ENCODE measurements at regions not wholly inside any gene's neighbourhood (a gene's known extent, or its start where the extent isn't known, plus 50 kb on each side); places are given as distances from the start of the nearest gene placed in this dataset.

GRCh38 chr18:76233406-76233805 is 261.6 kb downstream of the ZNF516 start:
- Histone ChIP-seq H3K9me3 (no peaks in the 10 kb centered on the region), H3K27me3 (ENCODE audit: low read depth) (no peaks in the 10 kb centered on the region), H3K4me1 (no peaks in the 10 kb centered on the region), H3K4me3 (no peak overlapping the region), H3K36me3 (replicated peaks) (no peaks in the 10 kb centered on the region)
- DNase-seq (ENCODE audit: low spot score in 2 of 2), result no peak
- in situ Hi-C loops (cut with MboI; ENCODE audit: low sequenced_read_pairs), result no loop called here

DNA sequence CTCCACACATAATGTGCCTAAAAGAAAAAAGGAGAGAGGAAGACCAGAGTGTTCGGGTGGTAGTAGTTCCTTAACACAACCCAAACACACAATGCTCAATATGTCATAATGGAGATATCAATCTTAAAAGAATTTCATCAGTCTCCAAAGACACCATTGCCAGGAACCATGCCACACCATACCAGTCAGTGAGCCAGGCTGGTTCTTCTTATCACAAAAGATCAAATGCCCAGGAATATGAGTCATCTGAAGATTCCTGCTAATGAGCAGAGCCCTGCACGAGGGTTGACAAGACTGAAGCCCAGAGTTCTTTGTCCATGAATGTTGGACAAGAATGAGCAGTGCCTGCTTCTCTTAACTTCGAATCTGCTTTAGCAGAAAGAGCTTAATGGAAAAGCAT is 262.3 kb downstream of the ZNF516 start:
- in situ Hi-C loops (cut with MboI; ENCODE audit: low sequenced_read_pairs), result no loop called here
- H3K27me3 ChIP-seq (ENCODE audit: low read depth), result no peaks in the 10 kb centered on the region
- H3K9me3 ChIP-seq, result no peaks in the 10 kb centered on the region
- DNase-seq (ENCODE audit: low spot score in 2 of 2), result no peak
- H3K4me3 ChIP-seq, result no peak overlapping the region
- H3K36me3 ChIP-seq (replicated peaks), result no peaks in the 10 kb centered on the region
- no peaks in the 10 kb centered on the region for H3K4me1 ChIP-seq

GRCh38 chr18:76232010-76232409 is 263.0 kb downstream of the ZNF516 start:
- Histone ChIP-seq H3K27me3 (ENCODE audit: low read depth) (no peaks in the 10 kb centered on the region), H3K4me3 (no peak overlapping the region), H3K4me1 (no peaks in the 10 kb centered on the region), H3K9me3 (no peaks in the 10 kb centered on the region), H3K36me3 (replicated peaks) (no peaks in the 10 kb centered on the region)
- no peak for DNase-seq (ENCODE audit: low spot score in 2 of 2)
- in situ Hi-C loops (cut with MboI; ENCODE audit: low sequenced_read_pairs), result no loop called here

DNA sequence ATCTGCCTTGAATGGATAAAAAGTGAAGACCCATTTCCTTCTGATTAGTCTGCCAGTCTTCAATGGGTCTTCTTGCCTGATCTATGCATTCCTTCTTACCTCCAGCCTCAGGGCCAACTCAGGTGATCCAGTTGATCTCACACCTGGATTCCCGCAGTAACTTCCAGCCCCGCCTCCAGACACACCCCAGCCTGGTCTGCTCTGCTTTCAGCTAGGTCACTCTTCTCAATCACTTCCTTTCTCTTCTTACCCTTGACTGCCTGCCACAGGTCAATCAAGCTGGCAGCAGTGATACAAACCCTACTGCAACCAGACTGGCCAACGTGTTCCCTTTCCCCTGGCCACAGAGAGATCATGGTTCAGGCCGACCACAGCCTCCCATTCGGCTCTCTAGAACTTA is 263.6 kb downstream of the ZNF516 start:
- no peak for DNase-seq (ENCODE audit: low spot score in 2 of 2)
- Histone ChIP-seq H3K4me1 (no peaks in the 10 kb centered on the region), H3K9me3 (no peaks in the 10 kb centered on the region), H3K4me3 (no peak overlapping the region), H3K27me3 (ENCODE audit: low read depth) (no peaks in the 10 kb centered on the region), H3K36me3 (replicated peaks) (no peaks in the 10 kb centered on the region)
- in situ Hi-C loops (cut with MboI; ENCODE audit: low sequenced_read_pairs), result no loop called here

GRCh38 chr18:76230791-76231190 is 264.3 kb downstream of the ZNF516 start:
- H3K4me3 ChIP-seq, result no peak overlapping the region
- no peaks in the 10 kb centered on the region for H3K4me1 ChIP-seq
- no peaks in the 10 kb centered on the region for H3K9me3 ChIP-seq
- in situ Hi-C loops (cut with MboI; ENCODE audit: low sequenced_read_pairs), result no loop called here
- no peak for DNase-seq (ENCODE audit: low spot score in 2 of 2)
- H3K36me3 ChIP-seq (replicated peaks), result no peaks in the 10 kb centered on the region
- H3K27me3 ChIP-seq (ENCODE audit: low read depth), result no peaks in the 10 kb centered on the region

GRCh38 chr18:76228716-76229115 is 266.3 kb downstream of the ZNF516 start:
- Histone ChIP-seq H3K4me1 (no peaks in the 10 kb centered on the region), H3K9me3 (no peaks in the 10 kb centered on the region), H3K27me3 (ENCODE audit: low read depth) (no peaks in the 10 kb centered on the region), H3K4me3 (no peak overlapping the region), H3K36me3 (replicated peaks) (no peaks in the 10 kb centered on the region)
- no peak for DNase-seq (ENCODE audit: low spot score in 2 of 2)
- in situ Hi-C loops (cut with MboI; ENCODE audit: low sequenced_read_pairs), result no loop called here

DNA sequence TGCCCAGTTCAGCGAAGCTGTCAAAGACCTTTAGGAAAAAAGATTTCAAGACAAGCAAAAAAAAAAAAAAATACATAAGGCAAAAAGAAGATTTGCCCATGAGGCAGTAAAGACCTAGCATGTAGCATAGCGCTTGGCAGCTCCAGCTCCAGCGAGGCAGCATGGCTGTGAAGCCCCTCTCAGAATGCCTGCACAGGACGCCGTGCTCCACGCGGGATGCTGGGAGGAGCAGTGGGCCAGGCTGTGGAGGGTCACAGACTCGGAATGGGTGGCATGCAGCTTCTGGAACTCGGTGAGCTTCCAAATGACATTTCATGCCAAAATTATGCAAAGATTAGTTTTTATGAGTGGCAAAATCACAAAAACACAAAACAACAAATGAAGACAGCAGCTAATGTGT is 267.3 kb downstream of the ZNF516 start:
- Histone ChIP-seq H3K36me3 (replicated peaks) (no peaks in the 10 kb centered on the region), H3K27me3 (ENCODE audit: low read depth) (no peaks in the 10 kb centered on the region), H3K9me3 (no peaks in the 10 kb centered on the region), H3K4me3 (no peak overlapping the region), H3K4me1 (no peaks in the 10 kb centered on the region)
- no peak for DNase-seq (ENCODE audit: low spot score in 2 of 2)
- in situ Hi-C loops (cut with MboI; ENCODE audit: low sequenced_read_pairs), result no loop called here

DNA sequence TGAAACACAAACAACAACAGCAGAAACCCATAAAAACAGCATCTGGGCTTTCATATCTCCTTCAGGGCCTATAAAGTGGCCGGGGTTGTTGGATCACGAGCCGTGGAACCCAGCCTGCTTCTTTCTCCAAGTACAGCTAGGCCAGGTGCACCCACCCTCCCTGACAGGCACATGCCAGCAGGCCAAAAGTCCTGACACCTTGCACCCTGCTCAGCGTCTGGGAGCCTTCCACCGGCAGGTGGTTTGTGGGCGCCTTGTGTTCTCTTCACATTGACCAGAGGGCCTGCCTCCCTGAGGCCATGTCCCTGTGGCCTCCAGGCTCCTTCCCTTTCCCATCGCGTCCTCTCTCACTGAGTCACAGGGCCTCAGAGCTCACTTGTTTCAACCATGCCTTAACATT is 271.6 kb downstream of the ZNF516 start:
- no peak overlapping the region for H3K4me3 ChIP-seq
- no peaks in the 10 kb centered on the region for H3K9me3 ChIP-seq
- H3K27me3 ChIP-seq (ENCODE audit: low read depth), result no peaks in the 10 kb centered on the region
- no peak for DNase-seq (ENCODE audit: low spot score in 2 of 2)
- H3K4me1 ChIP-seq, result no peaks in the 10 kb centered on the region
- H3K36me3 ChIP-seq (replicated peaks), result no peaks in the 10 kb centered on the region
- in situ Hi-C loops (cut with MboI; ENCODE audit: low sequenced_read_pairs), result no loop called here

DNA sequence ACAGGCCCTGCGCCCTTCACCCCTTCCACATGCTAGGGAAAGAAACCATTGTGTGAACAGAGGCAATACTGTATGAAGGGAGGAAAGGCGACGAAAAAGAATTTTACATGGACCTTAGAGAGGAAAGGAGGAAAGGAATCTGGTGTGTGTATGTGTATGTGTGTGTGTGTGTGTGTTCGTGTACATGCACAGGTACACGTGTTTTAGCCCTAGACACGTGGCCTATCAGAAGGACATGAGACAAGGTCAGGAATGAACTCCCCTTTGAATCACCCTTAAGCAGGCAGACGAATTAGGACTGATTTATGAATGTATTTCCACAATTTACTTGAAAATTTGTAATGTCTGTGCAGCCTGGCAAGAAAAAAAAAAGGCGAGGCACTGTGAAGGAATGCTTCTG is 276.0 kb downstream of the ZNF516 start:
- Histone ChIP-seq H3K9me3 (no peaks in the 10 kb centered on the region), H3K36me3 (replicated peaks) (no peaks in the 10 kb centered on the region), H3K4me3 (no peak overlapping the region), H3K27me3 (ENCODE audit: low read depth) (no peaks in the 10 kb centered on the region), H3K4me1 (no peaks in the 10 kb centered on the region)
- in situ Hi-C loops (cut with MboI; ENCODE audit: low sequenced_read_pairs), result no loop called here
- DNase-seq (ENCODE audit: low spot score in 2 of 2), result no peak

- Histone ChIP-seq H3K4me3 (no peak overlapping the region), H3K27me3 (ENCODE audit: low read depth) (no peaks in the 10 kb centered on the region), H3K4me1 (no peaks in the 10 kb centered on the region), H3K9me3 (no peaks in the 10 kb centered on the region), H3K36me3 (replicated peaks) (no peaks in the 10 kb centered on the region)
- in situ Hi-C loops (cut with MboI; ENCODE audit: low sequenced_read_pairs), result no loop called here
- DNase-seq (ENCODE audit: low spot score in 2 of 2), result no peak
Observed at GRCh38 chr18:76216096-76216495, 278.9 kb downstream of the ZNF516 start.

- in situ Hi-C loops (cut with MboI; ENCODE audit: low sequenced_read_pairs), result no loop called here
- no peaks in the 10 kb centered on the region for H3K36me3 ChIP-seq (replicated peaks)
- H3K9me3 ChIP-seq, result no peaks in the 10 kb centered on the region
- DNase-seq (ENCODE audit: low spot score in 2 of 2), result no peak
- no peaks in the 10 kb centered on the region for H3K27me3 ChIP-seq (ENCODE audit: low read depth)
- no peak overlapping the region for H3K4me3 ChIP-seq
- H3K4me1 ChIP-seq, result no peaks in the 10 kb centered on the region
Observed at GRCh38 chr18:76213991-76214390, 281.1 kb downstream of the ZNF516 start.

DNA sequence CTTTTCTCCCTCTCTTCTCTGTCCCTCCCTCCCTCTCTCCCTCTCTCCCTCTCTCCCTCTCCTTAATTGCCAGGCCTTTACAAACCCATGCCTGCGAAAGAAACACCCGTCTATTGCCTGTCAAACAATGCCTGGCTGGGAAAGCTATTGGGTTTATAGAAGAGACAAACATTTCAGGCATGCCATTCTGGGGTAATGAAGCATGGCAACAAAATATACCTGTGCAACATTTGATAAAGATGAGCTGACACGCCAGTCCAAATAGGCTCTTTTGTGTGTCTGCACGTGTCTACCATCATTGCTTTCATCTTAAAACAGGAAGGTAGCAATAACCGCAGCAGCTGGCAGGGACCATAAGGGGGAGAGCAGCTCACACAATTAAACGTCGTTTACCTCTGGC is 282.1 kb downstream of the ZNF516 start:
- no peak for DNase-seq (ENCODE audit: low spot score in 2 of 2)
- in situ Hi-C loops (cut with MboI; ENCODE audit: low sequenced_read_pairs), result no loop called here

GRCh38 chr18:76209597-76209996 is 285.4 kb downstream of the ZNF516 start:
- no peak overlapping the region for H3K4me3 ChIP-seq
- no peak for DNase-seq (ENCODE audit: low spot score in 2 of 2)
- no peaks in the 10 kb centered on the region for H3K36me3 ChIP-seq (replicated peaks)
- H3K9me3 ChIP-seq, result no peaks in the 10 kb centered on the region
- in situ Hi-C loops (cut with MboI; ENCODE audit: low sequenced_read_pairs), result no loop called here
- H3K4me1 ChIP-seq, result no peaks in the 10 kb centered on the region
- H3K27me3 ChIP-seq (ENCODE audit: low read depth), result no peaks in the 10 kb centered on the region

More for the DNA sequence above, 282.1 kb downstream of the ZNF516 start:
- Histone ChIP-seq H3K27me3 (ENCODE audit: low read depth) (no peaks in the 10 kb centered on the region), H3K4me3 (no peak overlapping the region), H3K36me3 (replicated peaks) (no peaks in the 10 kb centered on the region), H3K4me1 (no peaks in the 10 kb centered on the region), H3K9me3 (no peaks in the 10 kb centered on the region)

GRCh38 chr18:76208678-76209306 is 286.2 kb downstream of the ZNF516 start:
- no peaks in the 10 kb centered on the region for H3K27me3 ChIP-seq (ENCODE audit: low read depth)
- no peaks in the 10 kb centered on the region for H3K36me3 ChIP-seq (replicated peaks)
- H3K9me3 ChIP-seq, result no peaks in the 10 kb centered on the region
- H3K4me1 ChIP-seq, result no peaks in the 10 kb centered on the region
- no peak overlapping the region for H3K4me3 ChIP-seq
- DNase-seq (ENCODE audit: low spot score in 2 of 2), result no peak
- in situ Hi-C loops (cut with MboI; ENCODE audit: low sequenced_read_pairs), result no loop called here

- in situ Hi-C loops (cut with MboI; ENCODE audit: low sequenced_read_pairs), result no loop called here
- no peak for DNase-seq (ENCODE audit: low spot score in 2 of 2)
Observed at GRCh38 chr18:76205906-76206305, 289.1 kb downstream of the ZNF516 start.

More at GRCh38 chr18:76205906-76206305, 289.1 kb downstream of the ZNF516 start:
- Histone ChIP-seq H3K27me3 (ENCODE audit: low read depth) (no peaks in the 10 kb centered on the region), H3K9me3 (no peaks in the 10 kb centered on the region), H3K4me3 (no peak overlapping the region), H3K4me1 (no peaks in the 10 kb centered on the region), H3K36me3 (replicated peaks) (no peaks in the 10 kb centered on the region)

Measured in HAP-1 (cell line).